Suppressor macrophage treated with lipopolysaccharide for 4 hours (primary cell): ENCODE measurements at regions not wholly inside any gene's neighbourhood (a gene's known extent, or its start where the extent isn't known, plus 50 kb on each side); places are given as distances from the start of the nearest gene placed in this dataset.

Experiments
- DNase-seq: peaks from one replicate; pipeline ENCODE4 v3.0.0-alpha.2; 2020

- no peak for DNase-seq
Observed at GRCh38 chr6:101326411-101326810, 67.1 kb upstream of the GRIK2 start.

- no peak for DNase-seq
Observed at GRCh38 chr6:101341926-101342325, 51.6 kb upstream of the GRIK2 start.
